ENCODE measurements at regions not wholly inside any gene's neighbourhood (a gene's known extent, or its start where the extent isn't known, plus 50 kb on each side); places are given as distances from the start of the nearest gene placed in this dataset.
"Not testable (repeated sequence)": the region's sequence is repeated elsewhere in the genome, so short reads cannot be mapped to it uniquely, and the experiment has no call there.

DNA sequence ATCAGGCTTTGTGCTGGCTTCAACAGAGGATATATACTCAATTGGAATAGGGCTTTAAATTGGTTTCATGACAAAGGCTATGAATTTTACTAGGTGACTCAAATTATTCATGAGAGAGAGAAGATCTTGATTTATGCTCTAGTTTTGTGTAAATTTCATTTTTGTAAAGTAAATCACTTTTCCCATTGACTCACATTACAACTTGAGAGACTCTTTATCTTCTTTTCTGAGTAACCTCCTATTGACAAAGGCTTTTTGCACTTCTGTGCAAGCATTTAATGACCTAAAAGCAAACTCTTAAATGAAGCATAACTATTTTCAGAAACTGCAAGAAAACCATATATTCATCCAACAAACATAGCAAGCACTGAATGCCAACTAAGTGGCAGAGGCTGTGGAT is 98.5 kb upstream of the RHOBTB1 start:
- no peak for ATAC-seq

DNA sequence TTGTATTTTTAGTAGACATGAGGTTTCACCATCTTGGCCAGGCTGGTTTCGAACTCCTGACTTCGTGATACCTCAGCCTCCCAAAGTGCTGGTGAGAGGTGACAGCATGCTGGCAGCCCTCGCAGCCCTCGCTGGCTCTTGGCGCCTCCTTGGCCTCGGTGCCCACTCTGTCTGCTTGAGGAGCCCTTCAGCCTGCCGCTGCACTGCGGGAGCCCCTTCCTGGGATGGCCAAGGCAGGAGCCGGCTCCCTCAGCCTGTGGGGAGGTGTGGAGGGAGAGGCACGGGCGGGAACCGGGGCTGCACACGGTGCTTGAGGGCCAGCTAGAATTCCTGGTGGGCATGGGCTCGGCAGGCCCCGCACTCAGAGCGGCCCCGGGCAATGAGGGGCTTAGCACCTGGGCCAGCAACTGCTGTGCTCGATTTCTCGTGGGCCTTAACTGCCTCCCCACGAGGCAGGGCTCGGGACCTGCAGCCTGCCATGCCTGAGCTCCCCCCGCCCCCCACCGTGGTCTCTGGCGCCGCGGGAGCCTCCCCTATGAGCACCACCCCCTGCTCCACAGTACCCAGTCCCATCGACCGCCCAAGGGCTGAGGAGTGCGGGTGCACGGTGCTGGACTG is 96.5 kb upstream of the RHOBTB1 start:
- WGBS (ENCODE audit: insufficient coverage, low coverage, low lambda C conversion rate, missing lambda C conversion rate), result 80% methylated on average over 2 of the region's 30 CpGs
- no peak for DNase-seq
- no peaks in the 10 kb centered on the region for H3K36me3 ChIP-seq

More for the DNA sequence above, 98.5 kb upstream of the RHOBTB1 start:
- no peak for DNase-seq
- intact Hi-C loops (cut with DNase I), result no loop called here
- H3K27me3 ChIP-seq, result no peaks in the 10 kb centered on the region
- H3K4me3 ChIP-seq, result no peak overlapping the region
- no peaks in the 10 kb centered on the region for H3K36me3 ChIP-seq
- no peaks in the 10 kb centered on the region for H3K9me3 ChIP-seq
- H3K27ac ChIP-seq, result no peak overlapping the region
- no peaks in the 10 kb centered on the region for H3K4me1 ChIP-seq
- TF ChIP-seq, protein P1, sequence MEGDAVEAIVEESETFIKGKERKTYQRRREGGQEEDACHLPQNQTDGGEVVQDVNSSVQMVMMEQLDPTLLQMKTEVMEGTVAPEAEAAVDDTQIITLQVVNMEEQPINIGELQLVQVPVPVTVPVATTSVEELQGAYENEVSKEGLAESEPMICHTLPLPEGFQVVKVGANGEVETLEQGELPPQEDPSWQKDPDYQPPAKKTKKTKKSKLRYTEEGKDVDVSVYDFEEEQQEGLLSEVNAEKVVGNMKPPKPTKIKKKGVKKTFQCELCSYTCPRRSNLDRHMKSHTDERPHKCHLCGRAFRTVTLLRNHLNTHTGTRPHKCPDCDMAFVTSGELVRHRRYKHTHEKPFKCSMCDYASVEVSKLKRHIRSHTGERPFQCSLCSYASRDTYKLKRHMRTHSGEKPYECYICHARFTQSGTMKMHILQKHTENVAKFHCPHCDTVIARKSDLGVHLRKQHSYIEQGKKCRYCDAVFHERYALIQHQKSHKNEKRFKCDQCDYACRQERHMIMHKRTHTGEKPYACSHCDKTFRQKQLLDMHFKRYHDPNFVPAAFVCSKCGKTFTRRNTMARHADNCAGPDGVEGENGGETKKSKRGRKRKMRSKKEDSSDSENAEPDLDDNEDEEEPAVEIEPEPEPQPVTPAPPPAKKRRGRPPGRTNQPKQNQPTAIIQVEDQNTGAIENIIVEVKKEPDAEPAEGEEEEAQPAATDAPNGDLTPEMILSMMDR (IDR thresholded peaks at IDR 0.05), result no peak
- TF ChIP-seq POLR2A (IDR thresholded peaks at IDR 0.05), result no peak

GRCh38 chr10:61039868-61040267 is 95.9 kb upstream of the RHOBTB1 start:
- no peak for DNase-seq
- TF ChIP-seq, protein P1 (IDR thresholded peaks at IDR 0.05), result no peak
- no peak for TF ChIP-seq POLR2A (IDR thresholded peaks at IDR 0.05)
- Histone ChIP-seq H3K9me3 (no peaks in the 10 kb centered on the region), H3K4me3 (no peak overlapping the region), H3K4me1 (no peaks in the 10 kb centered on the region), H3K27me3 (no peaks in the 10 kb centered on the region), H3K27ac (no peak overlapping the region), H3K36me3 (no peaks in the 10 kb centered on the region)
- WGBS (ENCODE audit: insufficient coverage, low coverage, low lambda C conversion rate, missing lambda C conversion rate), result 100% methylated on average over 1 of the region's 1 CpG
- intact Hi-C loops (cut with DNase I), result no loop called here
- ATAC-seq, result no peak

More for the DNA sequence above, 96.5 kb upstream of the RHOBTB1 start:
- no peaks in the 10 kb centered on the region for H3K9me3 ChIP-seq
- no peaks in the 10 kb centered on the region for H3K4me1 ChIP-seq
- intact Hi-C loops (cut with DNase I), result no loop called here
- H3K27me3 ChIP-seq, result no peaks in the 10 kb centered on the region
- ATAC-seq, result no peak
- TF ChIP-seq, protein P1 (IDR thresholded peaks at IDR 0.05), result no peak
- no peak for TF ChIP-seq POLR2A (IDR thresholded peaks at IDR 0.05)
- H3K27ac ChIP-seq, result no peak overlapping the region
- H3K4me3 ChIP-seq, result no peak overlapping the region

- H3K36me3 ChIP-seq; ATAC-seq; H3K27ac ChIP-seq; H3K27me3 ChIP-seq; H3K9me3 ChIP-seq; intact Hi-C loops (cut with DNase I); H3K4me3 ChIP-seq; DNase-seq; H3K4me1 ChIP-seq: not testable (repeated sequence)
- WGBS (ENCODE audit: insufficient coverage, low coverage, low lambda C conversion rate, missing lambda C conversion rate), result 83% methylated on average over 8 of the region's 16 CpGs
These were observed 93.4 kb upstream of the RHOBTB1 start for GRCh38 chr10:61037261-61037830.

DNA sequence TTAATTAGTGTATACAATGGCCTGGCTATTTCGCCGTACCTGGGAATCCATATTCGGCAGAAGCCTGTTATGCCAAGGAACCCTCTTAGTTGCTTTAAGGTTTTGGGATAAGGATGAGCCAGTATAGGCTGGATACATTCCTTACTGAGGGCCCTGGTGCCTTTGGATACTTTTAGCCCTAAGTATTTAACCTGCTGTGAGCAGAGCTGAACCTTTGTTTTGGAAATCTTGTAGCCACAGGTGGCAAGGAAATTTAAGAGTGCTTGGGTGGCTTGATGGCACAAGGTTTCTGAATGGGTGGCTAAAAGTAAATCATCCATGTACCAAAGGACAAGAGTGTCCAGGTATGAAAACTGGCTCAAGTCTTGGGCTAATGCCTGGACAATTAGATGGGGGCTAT is 92.2 kb upstream of the RHOBTB1 start:
- H3K4me1 ChIP-seq; ATAC-seq; DNase-seq; H3K27ac ChIP-seq; H3K36me3 ChIP-seq; H3K4me3 ChIP-seq; intact Hi-C loops (cut with DNase I); H3K9me3 ChIP-seq; H3K27me3 ChIP-seq: not testable (repeated sequence)
- no CpG with 5 or more reads among the region's 3 CpGs for WGBS (ENCODE audit: insufficient coverage, low coverage, low lambda C conversion rate, missing lambda C conversion rate)

Measured in right lobe of liver (tissue), 6 donors.